Suprapubic skin (tissue), 4 donors: ENCODE measurements at regions not wholly inside any gene's neighbourhood (a gene's known extent, or its start where the extent isn't known, plus 50 kb on each side); places are given as distances from the start of the nearest gene placed in this dataset.

Experiments
- DNase-seq, 2 donors: peaks; one replicate each; pipeline ENCODE4 v3.0.0-alpha.2; 2019; ENCODE audit warnings: low spot score in 2 of 2
- H3K27ac ChIP-seq: fragments of 200-600 bp; sonication (generic); one replicate; pipeline ENCODE4 v1.5.1; 2019
- H3K27me3 ChIP-seq: fragments of 200-600 bp; sonication (generic); one replicate; pipeline ENCODE4 v1.5.1; 2019
- H3K36me3 ChIP-seq: fragments of 200-600 bp; sonication (generic); one replicate; pipeline ENCODE4 v1.5.1; 2019
- H3K4me1 ChIP-seq: fragments of 200-600 bp; sonication (generic); one replicate; pipeline ENCODE4 v1.5.1; 2019
- H3K4me3 ChIP-seq: fragments of 200-600 bp; sonication (generic); one replicate; pipeline ENCODE4 v1.5.1; 2019; ENCODE audit warnings: mild to moderate bottlenecking
- H3K9me3 ChIP-seq: fragments of 200-600 bp; sonication (generic); one replicate; pipeline ENCODE4 v1.5.1; 2019
- EP300 ChIP-seq: sonication (generic); formaldehyde crosslinking; IDR thresholded peaks from one replicate; pipeline ENCODE4 v1.6.1; 2017; ENCODE audit warnings: antibody characterized with exemption
- POLR2A ChIP-seq, 2 donors: fragments of 450-650 bp; IDR thresholded peaks; one replicate each; pipeline ENCODE4 v1.6.1; 2017; ENCODE audit warnings: antibody characterized with exemption in 2 of 2, mild to moderate bottlenecking in 2 of 2, moderate library complexity in 2 of 2
- POLR2AphosphoS5 ChIP-seq, 3 donors: sonication (generic); formaldehyde crosslinking; IDR thresholded peaks; one replicate each; pipeline ENCODE4 v1.6.1; 2017; ENCODE audit warnings: antibody characterized with exemption in 3 of 3
- WGBS: methylation state at CpG from one replicate; pipeline ENCODE4 v1.1.5; 2018; 5-methylcytosine and 5-hydroxymethylcytosine counted together
- TF ChIP-seq, protein P1 (sequence below), 2 donors: fragments of 200-600 bp in 1 of 2; fragments of 450-650 bp in 1 of 2; sonication (generic) in 1 of 2; IDR thresholded peaks; one replicate each; pipeline ENCODE4 v1.5.1; 2016 to 2019; ENCODE audit warnings: antibody characterized with exemption in 2 of 2, mild to moderate bottlenecking in 1 of 2, moderate library complexity in 1 of 2

DNA sequence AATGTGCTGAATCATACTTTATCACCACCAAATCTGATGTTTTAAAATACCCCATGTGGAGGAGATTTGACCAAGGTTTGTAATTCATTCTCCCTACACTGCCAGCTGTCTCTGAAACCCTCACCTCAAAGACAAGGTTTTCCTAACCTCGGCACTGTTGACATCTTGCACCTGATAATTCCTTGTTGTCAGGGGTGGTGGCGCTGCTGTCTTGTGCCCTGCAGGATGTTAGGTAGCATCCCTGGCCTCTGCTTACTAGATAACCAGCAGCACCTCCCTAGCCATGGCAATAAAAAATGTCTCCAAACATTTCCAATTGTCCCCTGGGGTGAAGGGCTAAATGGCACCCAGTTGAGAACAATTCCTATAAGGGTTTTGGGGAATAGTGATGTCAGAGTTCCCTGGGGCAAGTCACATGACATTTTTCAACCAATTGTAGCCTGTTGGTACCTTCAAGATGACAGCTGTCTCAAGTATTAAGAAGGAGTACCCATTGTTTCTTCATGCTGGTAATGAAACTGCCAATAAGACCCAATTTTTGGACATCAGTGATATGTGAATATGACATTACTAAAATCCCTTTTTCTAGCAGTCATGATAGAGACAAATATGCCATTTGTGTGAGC, 160.6 kb upstream of the PLCXD3 start:
- Histone ChIP-seq H3K27me3 (no peaks in the 10 kb centered on the region), H3K27ac (no peak overlapping the region), H3K4me3 (no peak overlapping the region), H3K4me1 (no peaks in the 10 kb centered on the region), H3K36me3 (no peaks in the 10 kb centered on the region), H3K9me3 (no peaks in the 10 kb centered on the region)
- TF ChIP-seq EP300 = no peak
- no peak for TF ChIP-seq POLR2A (IDR thresholded peaks at IDR 0.05)
- TF ChIP-seq, protein P1, sequence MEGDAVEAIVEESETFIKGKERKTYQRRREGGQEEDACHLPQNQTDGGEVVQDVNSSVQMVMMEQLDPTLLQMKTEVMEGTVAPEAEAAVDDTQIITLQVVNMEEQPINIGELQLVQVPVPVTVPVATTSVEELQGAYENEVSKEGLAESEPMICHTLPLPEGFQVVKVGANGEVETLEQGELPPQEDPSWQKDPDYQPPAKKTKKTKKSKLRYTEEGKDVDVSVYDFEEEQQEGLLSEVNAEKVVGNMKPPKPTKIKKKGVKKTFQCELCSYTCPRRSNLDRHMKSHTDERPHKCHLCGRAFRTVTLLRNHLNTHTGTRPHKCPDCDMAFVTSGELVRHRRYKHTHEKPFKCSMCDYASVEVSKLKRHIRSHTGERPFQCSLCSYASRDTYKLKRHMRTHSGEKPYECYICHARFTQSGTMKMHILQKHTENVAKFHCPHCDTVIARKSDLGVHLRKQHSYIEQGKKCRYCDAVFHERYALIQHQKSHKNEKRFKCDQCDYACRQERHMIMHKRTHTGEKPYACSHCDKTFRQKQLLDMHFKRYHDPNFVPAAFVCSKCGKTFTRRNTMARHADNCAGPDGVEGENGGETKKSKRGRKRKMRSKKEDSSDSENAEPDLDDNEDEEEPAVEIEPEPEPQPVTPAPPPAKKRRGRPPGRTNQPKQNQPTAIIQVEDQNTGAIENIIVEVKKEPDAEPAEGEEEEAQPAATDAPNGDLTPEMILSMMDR (IDR thresholded peaks at IDR 0.05) = no peak
- TF ChIP-seq POLR2AphosphoS5 (IDR thresholded peaks at IDR 0.05) = no peak
- DNase-seq = no peak
- WGBS = 33% methylated on average over 2 of the region's 2 CpGs

DNA sequence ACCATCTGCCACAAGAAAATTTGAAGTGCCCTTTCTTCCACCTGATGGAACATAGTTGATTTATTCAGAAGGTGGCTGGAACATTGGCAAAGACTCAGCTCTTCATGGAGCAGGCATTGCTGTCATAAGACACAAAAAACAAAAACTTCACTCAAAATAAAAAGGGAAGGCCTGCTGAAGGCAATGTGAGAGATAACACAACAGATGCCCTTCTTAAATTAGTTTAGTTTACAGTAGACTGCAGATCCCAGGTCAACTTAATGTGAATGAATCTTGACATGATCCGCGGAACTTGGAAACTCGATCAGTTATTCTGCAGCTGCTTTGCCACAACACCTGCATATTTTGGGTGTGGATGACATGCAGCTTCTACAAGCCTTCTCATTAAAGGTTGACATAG, 159.8 kb upstream of the PLCXD3 start:
- no peak for DNase-seq
- H3K27ac ChIP-seq = no peak overlapping the region
- no peak overlapping the region for H3K4me3 ChIP-seq
- no peaks in the 10 kb centered on the region for H3K4me1 ChIP-seq
- 91% methylated on average over 3 of the region's 3 CpGs for WGBS
- no peaks in the 10 kb centered on the region for H3K27me3 ChIP-seq
- no peaks in the 10 kb centered on the region for H3K36me3 ChIP-seq
- TF ChIP-seq POLR2AphosphoS5 (IDR thresholded peaks at IDR 0.05) (no peak), POLR2A (IDR thresholded peaks at IDR 0.05) (no peak)
- TF ChIP-seq, protein P1 (IDR thresholded peaks at IDR 0.05) = no peak
- no peaks in the 10 kb centered on the region for H3K9me3 ChIP-seq

- Histone ChIP-seq H3K9me3 (no peaks in the 10 kb centered on the region), H3K4me1 (no peaks in the 10 kb centered on the region), H3K36me3 (no peaks in the 10 kb centered on the region), H3K27me3 (no peaks in the 10 kb centered on the region), H3K4me3 (no peak overlapping the region), H3K27ac (no peak overlapping the region)
- 80% methylated on average over 3 of the region's 3 CpGs for WGBS
- TF ChIP-seq POLR2A (IDR thresholded peaks at IDR 0.05) = no peak
- TF ChIP-seq, protein P1 (IDR thresholded peaks at IDR 0.05) = no peak
- TF ChIP-seq EP300 = no peak
- no peak for TF ChIP-seq POLR2AphosphoS5 (IDR thresholded peaks at IDR 0.05)
- no peak for DNase-seq
Measured at GRCh38 chr5:41661254-41661653, 150.9 kb upstream of the PLCXD3 start.

DNA sequence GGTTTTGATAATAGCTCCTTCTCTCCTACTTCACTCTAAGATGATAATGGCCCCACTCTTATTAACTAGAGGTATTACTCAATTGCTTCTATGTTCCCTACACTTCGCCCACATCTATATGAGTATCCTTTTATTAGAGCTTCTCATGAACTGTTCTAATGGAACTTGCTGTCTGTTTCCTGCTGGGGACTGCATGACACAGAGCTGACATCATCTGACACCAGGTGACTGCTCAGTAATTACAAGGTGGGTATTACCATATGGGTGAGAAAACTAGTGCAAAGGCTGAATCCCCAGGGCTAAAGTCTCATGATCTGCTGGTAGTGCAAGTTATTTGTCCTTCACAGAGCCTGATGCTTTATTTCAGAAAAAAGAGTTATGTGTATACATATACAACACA, 146.2 kb upstream of the PLCXD3 start:
- Histone ChIP-seq H3K27me3 (no peaks in the 10 kb centered on the region), H3K27ac (no peak overlapping the region), H3K4me1 (no peaks in the 10 kb centered on the region), H3K4me3 (no peak overlapping the region), H3K36me3 (no peaks in the 10 kb centered on the region), H3K9me3 (no peaks in the 10 kb centered on the region)
- TF ChIP-seq EP300 = no peak
- TF ChIP-seq POLR2A (IDR thresholded peaks at IDR 0.05) = no peak
- TF ChIP-seq, protein P1 (IDR thresholded peaks at IDR 0.05) = no peak
- no peak for TF ChIP-seq POLR2AphosphoS5 (IDR thresholded peaks at IDR 0.05)
- no peak for DNase-seq
- 83% methylated on average over 1 of the region's 1 CpG for WGBS

- WGBS = 83% methylated on average over 4 of the region's 6 CpGs
- no peak overlapping the region for H3K27ac ChIP-seq
- no peaks in the 10 kb centered on the region for H3K4me1 ChIP-seq
- no peaks in the 10 kb centered on the region for H3K9me3 ChIP-seq
- H3K4me3 ChIP-seq = no peak overlapping the region
- no peaks in the 10 kb centered on the region for H3K27me3 ChIP-seq
- H3K36me3 ChIP-seq = no peaks in the 10 kb centered on the region
- TF ChIP-seq EP300 (no peak), POLR2AphosphoS5 (IDR thresholded peaks at IDR 0.05) (no peak), POLR2A (IDR thresholded peaks at IDR 0.05) (no peak)
- TF ChIP-seq, protein P1 (IDR thresholded peaks at IDR 0.05) = no peak
- DNase-seq = no peak
Measured at GRCh38 chr5:41650131-41650530, 139.7 kb upstream of the PLCXD3 start.
